ENCODE measurements at regions not wholly inside any gene's neighbourhood (a gene's known extent, or its start where the extent isn't known, plus 50 kb on each side); places are given as distances from the start of the nearest gene placed in this dataset.

DNA sequence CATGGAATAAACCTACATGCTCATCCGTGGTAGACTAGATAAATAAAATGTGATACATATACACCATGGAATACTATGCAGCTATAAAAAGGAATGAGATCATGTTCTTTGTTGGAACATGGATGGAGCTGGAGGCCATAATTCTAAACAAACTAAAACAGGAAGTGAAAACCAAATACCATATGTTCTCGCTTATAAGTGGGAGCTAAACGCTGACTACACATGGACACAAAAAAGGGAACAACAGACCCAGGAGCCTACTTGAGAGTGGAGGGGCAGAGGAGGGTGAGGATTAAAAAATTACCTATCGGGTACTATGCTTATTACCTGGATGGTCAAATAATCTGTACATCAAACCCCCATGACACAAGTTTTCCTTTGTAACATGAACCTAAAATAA lies 68.7 kb upstream of the SEC61G start:
- TF ChIP-seq, protein P1, sequence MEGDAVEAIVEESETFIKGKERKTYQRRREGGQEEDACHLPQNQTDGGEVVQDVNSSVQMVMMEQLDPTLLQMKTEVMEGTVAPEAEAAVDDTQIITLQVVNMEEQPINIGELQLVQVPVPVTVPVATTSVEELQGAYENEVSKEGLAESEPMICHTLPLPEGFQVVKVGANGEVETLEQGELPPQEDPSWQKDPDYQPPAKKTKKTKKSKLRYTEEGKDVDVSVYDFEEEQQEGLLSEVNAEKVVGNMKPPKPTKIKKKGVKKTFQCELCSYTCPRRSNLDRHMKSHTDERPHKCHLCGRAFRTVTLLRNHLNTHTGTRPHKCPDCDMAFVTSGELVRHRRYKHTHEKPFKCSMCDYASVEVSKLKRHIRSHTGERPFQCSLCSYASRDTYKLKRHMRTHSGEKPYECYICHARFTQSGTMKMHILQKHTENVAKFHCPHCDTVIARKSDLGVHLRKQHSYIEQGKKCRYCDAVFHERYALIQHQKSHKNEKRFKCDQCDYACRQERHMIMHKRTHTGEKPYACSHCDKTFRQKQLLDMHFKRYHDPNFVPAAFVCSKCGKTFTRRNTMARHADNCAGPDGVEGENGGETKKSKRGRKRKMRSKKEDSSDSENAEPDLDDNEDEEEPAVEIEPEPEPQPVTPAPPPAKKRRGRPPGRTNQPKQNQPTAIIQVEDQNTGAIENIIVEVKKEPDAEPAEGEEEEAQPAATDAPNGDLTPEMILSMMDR (IDR thresholded peaks at IDR 0.05) = no peak
- TF ChIP-seq POLR2A (IDR thresholded peaks at IDR 0.05) = no peak
